HepG2 (cell line): ENCODE measurements at regions not wholly inside any gene's neighbourhood (a gene's known extent, or its start where the extent isn't known, plus 50 kb on each side); places are given as distances from the start of the nearest gene placed in this dataset.

Experiments
- ATAC-seq: fragments of 200-7000 bp; cut with Tn5 transposase; 3 replicates; pipeline ENCODE4 v1.9.1; 2020; ENCODE audit warnings: mild to moderate bottlenecking, moderate library complexity
- BruUV-seq: library from RNA; stranded (reverse); fragments of 400-500 nt; replicated peaks from 2 replicates; lab custom pipeline; 2021; lab: Mats Ljungman, UMichigan
- CTCF ChIA-PET: fragments of 300-600 bp; formaldehyde crosslinking; extraction: SDS; loops from one replicate; lab custom pipeline; 2021; ENCODE audit warnings: low total read pairs, inconsistent platforms, low intra/inter-chr PET ratio; lab: Yijun Ruan, JAX
- POLR2A ChIA-PET: fragments of 350-600 bp; sonication (Branson Sonifier 250); formaldehyde crosslinking; loops from one replicate; lab custom pipeline; 2020; ENCODE audit warnings: antibody characterized with exemption, inconsistent platforms; lab: Yijun Ruan, JAX
- DNase-seq: peaks from one replicate; pipeline ENCODE4 v3.0.0-alpha.2; 2015; ENCODE audit warnings: low spot score
- FAIRE-seq: peaks from 3 replicates; lab custom pipeline; 2011; peaks lifted over from hg19 to GRCh38; lab: Jason Lieb, UNC
- H2AFZ ChIP-seq: one replicate; pipeline ENCODE4 v1.6.1; 2011; ENCODE audit warnings: low read length, inconsistent platforms
- H3K27ac ChIP-seq: fragments of 300-600 bp; 3 replicates; pipeline ENCODE4 v1.8.0; 2011; ENCODE audit warnings: mixed run types, mild to moderate bottlenecking, mixed read lengths, low read length, inconsistent platforms; ENCODE audit not compliant: insufficient read depth; ENCODE audit errors: extremely low read length
- H3K27me3 ChIP-seq, 2 experiments: fragments of 200-600 bp in 1 of 2; 2 replicates in 1 of 2; 3 replicates in 1 of 2; pipeline versions ENCODE4 v1.6.0 to v1.8.0; 2011; ENCODE audit warnings: low read length in 2 of 2, mild to moderate bottlenecking in 2 of 2, moderate library complexity in 2 of 2, inconsistent platforms in 1 of 2; ENCODE audit not compliant: insufficient read depth in 2 of 2, control insufficient read depth in 1 of 2
- H3K36me3 ChIP-seq, 2 experiments: fragments of 200-600 bp in 1 of 2; replicated peaks in 1 of 2; 2 replicates in 1 of 2; 3 replicates in 1 of 2; pipeline versions ENCODE4 v1.5.1 to v1.8.0; 2011; ENCODE audit warnings: low read length in 2 of 2, inconsistent platforms in 1 of 2; ENCODE audit not compliant: insufficient read depth in 2 of 2, control insufficient read depth in 1 of 2
- H3K4me1 ChIP-seq: 2 replicates; pipeline ENCODE4 v1.5.1; 2012; ENCODE audit warnings: low read length, inconsistent platforms; ENCODE audit not compliant: insufficient read depth
- H3K4me2 ChIP-seq: 2 replicates; pipeline ENCODE4 v1.6.0; 2011; ENCODE audit warnings: low read depth, low read length, inconsistent platforms
- H3K4me3 ChIP-seq, 3 experiments: fragments of 200-600 bp in 1 of 3; sonication (generic), shearing (Covaris generic) in 1 of 3; replicated peaks in 1 of 3; 2 replicates each; pipeline ENCODE4 v1.5.1; 2011 to 2016; ENCODE audit warnings: low read length in 3 of 3, inconsistent platforms in 2 of 3, low read depth in 2 of 3, mild to moderate bottlenecking in 2 of 3, control low read depth in 1 of 3, mixed read lengths in 1 of 3; ENCODE audit not compliant: insufficient read depth in 1 of 3
- H3K79me2 ChIP-seq: one replicate; pipeline ENCODE4 v1.6.1; 2011; ENCODE audit warnings: low read length, inconsistent platforms; ENCODE audit not compliant: insufficient read depth
- H3K9ac ChIP-seq: 2 replicates; pipeline ENCODE4 v1.6.0; 2011; ENCODE audit warnings: mild to moderate bottlenecking, low read depth, low read length, inconsistent platforms; ENCODE audit not compliant: insufficient read depth
- H3K9me3 ChIP-seq: 2 replicates; pipeline ENCODE4 v1.5.1; 2012; ENCODE audit warnings: mild to moderate bottlenecking, low read length
- H4K20me1 ChIP-seq: 2 replicates; pipeline ENCODE4 v1.6.0; 2011; ENCODE audit warnings: inconsistent platforms, mild to moderate bottlenecking, low read length, moderate library complexity; ENCODE audit not compliant: insufficient read depth
- CC2D1A ChIP-seq: sonication (generic); formaldehyde crosslinking; IDR thresholded peaks from 2 replicates; pipeline ENCODE4 v1.8.1; 2023; ENCODE audit warnings: mild to moderate bottlenecking, missing genetic modification reagents
- NR2F6 ChIP-seq, 2 experiments: IDR thresholded peaks; 2 replicates each; pipeline ENCODE4 v1.6.1; 2016; ENCODE audit warnings: antibody characterized with exemption in 1 of 2, mild to moderate bottlenecking in 1 of 2
- PITX1 ChIP-seq: sonication (generic); formaldehyde crosslinking; IDR thresholded peaks from 2 replicates; pipeline ENCODE4 v1.5.1; 2020; ENCODE audit warnings: mild to moderate bottlenecking, missing genetic modification reagents
- RORA ChIP-seq: sonication (generic); formaldehyde crosslinking; IDR thresholded peaks from 2 replicates; pipeline ENCODE4 v1.5.0; 2020; ENCODE audit warnings: mild to moderate bottlenecking, missing genetic modification reagents, moderate library complexity
- U2AF1 ChIP-seq: fragments of 200-400 bp; formaldehyde crosslinking; optimal IDR thresholded peaks from 2 replicates; pipeline ENCODE3; 2017; ENCODE audit warnings: mild to moderate bottlenecking, low read depth, low read length
- ZMYM2 ChIP-seq: sonication (generic); formaldehyde crosslinking; IDR thresholded peaks from 2 replicates; pipeline ENCODE4 v1.8.0; 2022; ENCODE audit warnings: mild to moderate bottlenecking, missing genetic modification reagents
- ZNF235 ChIP-seq: sonication (generic); formaldehyde crosslinking; IDR thresholded peaks from 2 replicates; pipeline ENCODE4 v1.8.1; 2023; ENCODE audit warnings: mild to moderate bottlenecking, missing genetic modification reagents, borderline replicate concordance
- ZNF570 ChIP-seq: sonication (generic); formaldehyde crosslinking; IDR thresholded peaks from 2 replicates; pipeline ENCODE4 v1.4.0; 2020; ENCODE audit warnings: mild to moderate bottlenecking, missing genetic modification reagents, borderline replicate concordance
- ZNF773 ChIP-seq: sonication (generic); formaldehyde crosslinking; IDR thresholded peaks from 2 replicates; pipeline ENCODE4 v1.4.0; 2020; ENCODE audit warnings: missing genetic modification reagents, borderline replicate concordance
- WGBS: methylation state at CpG from one replicate; pipeline ENCODE4 v1.1.6; 2017; ENCODE audit warnings: low lambda C conversion rate; 5-methylcytosine and 5-hydroxymethylcytosine counted together
- in situ Hi-C: cut with HindIII; loops from 2 replicates; pipeline ENCODE4 v1.10.0; 2017; ENCODE audit warnings: low pct_unique_long_range_greater_than_20kb; ENCODE audit not compliant: extremely low pct_ligation_motif_present
- intact Hi-C: fragments of 100-400 bp; cut with micrococcal nuclease; formaldehyde crosslinking; loops from one replicate; pipeline ENCODE4 v1.10.0; 2022; ENCODE audit not compliant: unreplicated experiment
- TF ChIP-seq, protein P1 (sequence below): sonication (generic); formaldehyde crosslinking; IDR thresholded peaks from 2 replicates; pipeline ENCODE4 v1.8.0; 2022; ENCODE audit warnings: missing genetic modification reagents, mild to moderate bottlenecking, moderate library complexity, borderline replicate concordance
- TF ChIP-seq, protein P2 (sequence below), 2 experiments: sonication (generic) in 1 of 2; formaldehyde crosslinking in 1 of 2; IDR thresholded peaks; 2 replicates each; pipeline versions ENCODE4 v1.5.1 to v1.6.1; 2011 to 2020; ENCODE audit warnings: borderline replicate concordance in 1 of 2, low read depth in 1 of 2, low read length in 1 of 2, mild to moderate bottlenecking in 1 of 2, missing genetic modification reagents in 1 of 2, moderate library complexity in 1 of 2
- TF ChIP-seq, protein P3 (sequence below): sonication (generic); formaldehyde crosslinking; IDR thresholded peaks from 2 replicates; pipeline ENCODE4 v1.4.0; 2020; ENCODE audit warnings: missing genetic modification reagents
- TF ChIP-seq, protein P4 (sequence below): fragments of 450-650 bp; IDR thresholded peaks from 2 replicates; pipeline ENCODE4 v1.6.1; 2017; ENCODE audit warnings: mild to moderate bottlenecking

DNA sequence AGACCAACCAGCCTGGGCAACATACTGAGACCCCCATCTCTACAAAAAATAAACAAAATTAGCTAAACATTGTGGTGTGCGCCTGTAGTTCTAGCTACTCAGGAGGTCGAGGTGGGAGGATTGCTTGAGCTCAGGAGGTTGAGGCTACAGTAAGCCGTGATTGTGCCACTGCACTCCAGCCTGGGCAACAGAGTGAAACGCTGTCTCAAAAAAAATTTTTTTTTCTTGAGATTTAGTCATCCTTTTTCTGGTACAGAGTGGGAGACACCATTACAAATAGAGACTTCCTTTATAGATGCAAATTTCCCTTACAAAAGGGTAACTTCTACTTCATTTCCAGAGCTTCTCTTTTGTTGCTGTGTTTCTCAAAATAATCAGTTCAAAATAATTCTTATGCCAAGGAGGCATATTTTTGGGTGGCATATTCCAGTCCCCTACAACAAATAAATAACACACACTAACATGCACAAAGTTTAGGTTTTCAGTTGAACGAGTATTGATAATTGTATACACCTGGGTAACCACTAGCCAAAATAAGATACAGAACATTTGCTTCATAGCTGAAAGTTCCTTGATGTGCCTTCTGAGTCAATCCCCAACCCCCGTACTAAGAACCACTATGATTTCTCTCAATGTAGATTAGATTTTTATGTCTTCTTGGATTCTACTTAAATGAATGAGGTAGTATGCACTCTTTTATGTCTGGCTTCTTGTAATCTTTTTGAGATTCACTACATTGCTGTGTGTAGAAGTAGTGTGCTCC is 248.9 kb upstream of the PROK2 start:
- H2AFZ ChIP-seq: no peak overlapping the region
- no peak overlapping the region for H3K4me3 ChIP-seq
- H3K36me3 ChIP-seq: no peaks in the 10 kb centered on the region
- H3K4me2 ChIP-seq: no peak overlapping the region
- no TSS peak for BruUV-seq
- ChIA-PET CTCF (no interaction called here), POLR2A (no interaction called here)
- intact Hi-C loops: no loop called here
- no peak overlapping the region for H3K27ac ChIP-seq
- in situ Hi-C loops: no loop called here
- no peak for DNase-seq
- H3K9me3 ChIP-seq: no peaks in the 10 kb centered on the region
- 0 out of 5 replicates have a peak, but pooled peaks cover 0 to under 1% of the 10 kb centered on the region in 2 experiments for H3K27me3 ChIP-seq
- no peaks in the 10 kb centered on the region for H4K20me1 ChIP-seq
- H3K9ac ChIP-seq: no peak overlapping the region
- no peaks in the 10 kb centered on the region for H3K4me1 ChIP-seq
- 19% methylated on average over 6 of the region's 6 CpGs for WGBS
- no peak for FAIRE-seq
- no peaks in the 10 kb centered on the region for H3K79me2 ChIP-seq
- no peak for ATAC-seq
- no peak for TF ChIP-seq PITX1 (CRISPR knock-in tag)
- no peak for TF ChIP-seq RORA (CRISPR knock-in tag)
- TF ChIP-seq ZMYM2 (CRISPR knock-in tag): no peak
- TF ChIP-seq ZNF773 (CRISPR knock-in tag): no peak
- TF ChIP-seq ZNF570 (CRISPR knock-in tag): no peak
- no peak for TF ChIP-seq CC2D1A (CRISPR knock-in tag)
- TF ChIP-seq, protein P1, sequence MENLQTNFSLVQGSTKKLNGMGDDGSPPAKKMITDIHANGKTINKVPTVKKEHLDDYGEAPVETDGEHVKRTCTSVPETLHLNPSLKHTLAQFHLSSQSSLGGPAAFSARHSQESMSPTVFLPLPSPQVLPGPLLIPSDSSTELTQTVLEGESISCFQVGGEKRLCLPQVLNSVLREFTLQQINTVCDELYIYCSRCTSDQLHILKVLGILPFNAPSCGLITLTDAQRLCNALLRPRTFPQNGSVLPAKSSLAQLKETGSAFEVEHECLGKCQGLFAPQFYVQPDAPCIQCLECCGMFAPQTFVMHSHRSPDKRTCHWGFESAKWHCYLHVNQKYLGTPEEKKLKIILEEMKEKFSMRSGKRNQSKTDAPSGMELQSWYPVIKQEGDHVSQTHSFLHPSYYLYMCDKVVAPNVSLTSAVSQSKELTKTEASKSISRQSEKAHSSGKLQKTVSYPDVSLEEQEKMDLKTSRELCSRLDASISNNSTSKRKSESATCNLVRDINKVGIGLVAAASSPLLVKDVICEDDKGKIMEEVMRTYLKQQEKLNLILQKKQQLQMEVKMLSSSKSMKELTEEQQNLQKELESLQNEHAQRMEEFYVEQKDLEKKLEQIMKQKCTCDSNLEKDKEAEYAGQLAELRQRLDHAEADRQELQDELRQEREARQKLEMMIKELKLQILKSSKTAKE (CRISPR knock-in tag): no peak
- no peak for TF ChIP-seq U2AF1
- no peak for TF ChIP-seq ZNF235
- TF ChIP-seq, protein P2, sequence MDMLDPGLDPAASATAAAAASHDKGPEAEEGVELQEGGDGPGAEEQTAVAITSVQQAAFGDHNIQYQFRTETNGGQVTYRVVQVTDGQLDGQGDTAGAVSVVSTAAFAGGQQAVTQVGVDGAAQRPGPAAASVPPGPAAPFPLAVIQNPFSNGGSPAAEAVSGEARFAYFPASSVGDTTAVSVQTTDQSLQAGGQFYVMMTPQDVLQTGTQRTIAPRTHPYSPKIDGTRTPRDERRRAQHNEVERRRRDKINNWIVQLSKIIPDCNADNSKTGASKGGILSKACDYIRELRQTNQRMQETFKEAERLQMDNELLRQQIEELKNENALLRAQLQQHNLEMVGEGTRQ (IDR thresholded peaks at IDR 0.05; ENCODE audit: low read depth, low read length): no peak
- TF ChIP-seq, protein P2 (CRISPR knock-in tag; IDR thresholded peaks at IDR 0.05; ENCODE audit: borderline replicate concordance): no peak
- TF ChIP-seq, protein P3, sequence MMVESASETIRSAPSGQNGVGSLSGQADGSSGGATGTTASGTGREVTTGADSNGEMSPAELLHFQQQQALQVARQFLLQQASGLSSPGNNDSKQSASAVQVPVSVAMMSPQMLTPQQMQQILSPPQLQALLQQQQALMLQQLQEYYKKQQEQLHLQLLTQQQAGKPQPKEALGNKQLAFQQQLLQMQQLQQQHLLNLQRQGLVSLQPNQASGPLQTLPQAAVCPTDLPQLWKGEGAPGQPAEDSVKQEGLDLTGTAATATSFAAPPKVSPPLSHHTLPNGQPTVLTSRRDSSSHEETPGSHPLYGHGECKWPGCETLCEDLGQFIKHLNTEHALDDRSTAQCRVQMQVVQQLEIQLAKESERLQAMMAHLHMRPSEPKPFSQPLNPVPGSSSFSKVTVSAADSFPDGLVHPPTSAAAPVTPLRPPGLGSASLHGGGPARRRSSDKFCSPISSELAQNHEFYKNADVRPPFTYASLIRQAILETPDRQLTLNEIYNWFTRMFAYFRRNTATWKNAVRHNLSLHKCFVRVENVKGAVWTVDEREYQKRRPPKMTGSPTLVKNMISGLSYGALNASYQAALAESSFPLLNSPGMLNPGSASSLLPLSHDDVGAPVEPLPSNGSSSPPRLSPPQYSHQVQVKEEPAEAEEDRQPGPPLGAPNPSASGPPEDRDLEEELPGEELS (CRISPR knock-in tag): no peak
- TF ChIP-seq NR2F6 (IDR thresholded peaks at IDR 0.05): no peak
- no peak for TF ChIP-seq NR2F6 (CRISPR knock-in tag; IDR thresholded peaks at IDR 0.05)
- TF ChIP-seq, protein P4, sequence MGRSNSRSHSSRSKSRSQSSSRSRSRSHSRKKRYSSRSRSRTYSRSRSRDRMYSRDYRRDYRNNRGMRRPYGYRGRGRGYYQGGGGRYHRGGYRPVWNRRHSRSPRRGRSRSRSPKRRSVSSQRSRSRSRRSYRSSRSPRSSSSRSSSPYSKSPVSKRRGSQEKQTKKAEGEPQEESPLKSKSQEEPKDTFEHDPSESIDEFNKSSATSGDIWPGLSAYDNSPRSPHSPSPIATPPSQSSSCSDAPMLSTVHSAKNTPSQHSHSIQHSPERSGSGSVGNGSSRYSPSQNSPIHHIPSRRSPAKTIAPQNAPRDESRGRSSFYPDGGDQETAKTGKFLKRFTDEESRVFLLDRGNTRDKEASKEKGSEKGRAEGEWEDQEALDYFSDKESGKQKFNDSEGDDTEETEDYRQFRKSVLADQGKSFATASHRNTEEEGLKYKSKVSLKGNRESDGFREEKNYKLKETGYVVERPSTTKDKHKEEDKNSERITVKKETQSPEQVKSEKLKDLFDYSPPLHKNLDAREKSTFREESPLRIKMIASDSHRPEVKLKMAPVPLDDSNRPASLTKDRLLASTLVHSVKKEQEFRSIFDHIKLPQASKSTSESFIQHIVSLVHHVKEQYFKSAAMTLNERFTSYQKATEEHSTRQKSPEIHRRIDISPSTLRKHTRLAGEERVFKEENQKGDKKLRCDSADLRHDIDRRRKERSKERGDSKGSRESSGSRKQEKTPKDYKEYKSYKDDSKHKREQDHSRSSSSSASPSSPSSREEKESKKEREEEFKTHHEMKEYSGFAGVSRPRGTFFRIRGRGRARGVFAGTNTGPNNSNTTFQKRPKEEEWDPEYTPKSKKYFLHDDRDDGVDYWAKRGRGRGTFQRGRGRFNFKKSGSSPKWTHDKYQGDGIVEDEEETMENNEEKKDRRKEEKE: no peak
